Coronary artery (tissue), 2 donors: ENCODE measurements at regions not wholly inside any gene's neighbourhood (a gene's known extent, or its start where the extent isn't known, plus 50 kb on each side); places are given as distances from the start of the nearest gene placed in this dataset.

Source experiments
- DNase-seq: peaks from one replicate; pipeline ENCODE4 v3.0.0-alpha.2; 2017; ENCODE audit warnings: low spot score
- H3K27ac ChIP-seq, 2 donors: fragments of 200-600 bp; sonication (generic); one replicate each; pipeline ENCODE4 v1.5.1; 2016 to 2019
- H3K4me3 ChIP-seq: fragments of 200-600 bp; sonication (generic); 2 replicates; pipeline ENCODE4 v1.5.1; 2016; ENCODE audit warnings: mild to moderate bottlenecking, moderate library complexity
- TF ChIP-seq, protein P1 (sequence below): fragments of 200-600 bp; sonication (generic); IDR thresholded peaks from one replicate; pipeline ENCODE4 v1.5.1; 2019; ENCODE audit warnings: antibody characterized with exemption

DNA sequence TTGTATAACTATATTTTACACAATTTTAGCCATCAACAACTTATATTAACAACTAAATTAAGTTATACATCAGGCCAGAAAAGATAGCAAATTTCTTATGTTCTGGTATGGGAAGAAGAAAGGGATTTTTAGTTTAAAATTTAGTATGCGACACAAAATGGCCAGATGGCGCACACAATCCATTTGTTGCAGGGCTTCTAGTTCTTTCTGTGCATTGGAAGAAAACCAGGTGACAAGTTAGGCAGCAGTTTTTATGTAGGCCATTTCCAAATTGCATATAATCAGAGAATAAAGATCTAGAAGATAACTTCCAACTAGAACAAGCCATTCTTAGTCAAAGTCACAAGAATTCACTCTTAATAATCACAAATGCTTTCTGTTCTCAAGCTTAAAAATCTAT is 230.1 kb upstream of the ZNF717 start:
- no peak overlapping the region for H3K27ac ChIP-seq
- TF ChIP-seq, protein P1, sequence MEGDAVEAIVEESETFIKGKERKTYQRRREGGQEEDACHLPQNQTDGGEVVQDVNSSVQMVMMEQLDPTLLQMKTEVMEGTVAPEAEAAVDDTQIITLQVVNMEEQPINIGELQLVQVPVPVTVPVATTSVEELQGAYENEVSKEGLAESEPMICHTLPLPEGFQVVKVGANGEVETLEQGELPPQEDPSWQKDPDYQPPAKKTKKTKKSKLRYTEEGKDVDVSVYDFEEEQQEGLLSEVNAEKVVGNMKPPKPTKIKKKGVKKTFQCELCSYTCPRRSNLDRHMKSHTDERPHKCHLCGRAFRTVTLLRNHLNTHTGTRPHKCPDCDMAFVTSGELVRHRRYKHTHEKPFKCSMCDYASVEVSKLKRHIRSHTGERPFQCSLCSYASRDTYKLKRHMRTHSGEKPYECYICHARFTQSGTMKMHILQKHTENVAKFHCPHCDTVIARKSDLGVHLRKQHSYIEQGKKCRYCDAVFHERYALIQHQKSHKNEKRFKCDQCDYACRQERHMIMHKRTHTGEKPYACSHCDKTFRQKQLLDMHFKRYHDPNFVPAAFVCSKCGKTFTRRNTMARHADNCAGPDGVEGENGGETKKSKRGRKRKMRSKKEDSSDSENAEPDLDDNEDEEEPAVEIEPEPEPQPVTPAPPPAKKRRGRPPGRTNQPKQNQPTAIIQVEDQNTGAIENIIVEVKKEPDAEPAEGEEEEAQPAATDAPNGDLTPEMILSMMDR, result no peak
- DNase-seq, result no peak
- no peak overlapping the region for H3K4me3 ChIP-seq

DNA sequence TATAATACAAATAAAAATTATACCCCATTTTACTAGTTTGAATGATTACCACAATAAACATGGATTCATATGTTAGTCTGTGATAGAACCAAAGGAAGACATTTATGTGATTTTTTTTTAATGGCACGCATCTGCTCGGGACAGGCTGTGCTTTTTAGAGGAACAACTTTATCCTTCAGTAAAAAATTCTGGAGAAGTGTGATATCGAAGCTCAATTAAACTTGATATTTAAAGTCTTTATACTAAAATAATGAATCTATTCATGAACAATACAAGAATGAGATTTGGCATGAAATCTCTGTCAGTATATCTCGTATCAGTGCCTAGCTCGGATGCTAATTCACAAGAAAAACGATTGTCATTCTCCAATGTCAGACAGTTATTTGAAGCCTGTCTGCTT is 230.8 kb upstream of the ZNF717 start:
- no peak overlapping the region for H3K4me3 ChIP-seq
- H3K27ac ChIP-seq, result no peak overlapping the region
- TF ChIP-seq, protein P1, result no peak
- no peak for DNase-seq

DNA sequence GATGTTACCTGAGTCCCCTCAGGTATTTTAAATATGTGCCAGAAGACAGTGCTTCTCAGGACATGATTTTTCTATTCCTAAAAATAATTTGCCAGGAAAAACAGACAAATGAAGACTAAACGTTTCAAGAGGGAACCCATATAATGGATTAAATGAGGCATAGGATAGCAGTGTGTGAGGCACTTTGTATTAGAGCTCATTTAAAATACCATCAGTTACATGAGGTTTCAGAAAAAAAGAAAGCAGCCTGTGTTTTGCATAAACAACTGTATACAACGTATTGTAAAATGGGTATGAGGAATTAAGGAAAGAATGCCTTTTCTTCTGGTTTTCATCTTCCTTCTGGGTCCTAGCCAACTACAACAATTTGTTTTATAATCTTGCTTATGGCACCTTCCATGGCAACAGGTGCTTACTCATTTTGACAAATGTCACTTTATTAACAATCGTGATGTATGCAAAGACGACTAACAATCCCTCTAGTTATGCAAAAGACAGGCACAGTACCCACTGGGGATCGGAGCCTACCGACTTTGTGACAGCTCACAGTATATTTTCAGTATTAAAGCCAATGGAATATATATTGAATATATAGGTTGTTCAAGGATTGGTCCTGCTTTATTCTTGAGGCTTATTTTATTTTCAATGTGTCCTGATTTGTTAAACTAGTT is 231.6 kb upstream of the ZNF717 start:
- no peak for DNase-seq
- no peak overlapping the region for H3K27ac ChIP-seq
- H3K4me3 ChIP-seq, result no peak overlapping the region
- TF ChIP-seq, protein P1, result no peak

DNA sequence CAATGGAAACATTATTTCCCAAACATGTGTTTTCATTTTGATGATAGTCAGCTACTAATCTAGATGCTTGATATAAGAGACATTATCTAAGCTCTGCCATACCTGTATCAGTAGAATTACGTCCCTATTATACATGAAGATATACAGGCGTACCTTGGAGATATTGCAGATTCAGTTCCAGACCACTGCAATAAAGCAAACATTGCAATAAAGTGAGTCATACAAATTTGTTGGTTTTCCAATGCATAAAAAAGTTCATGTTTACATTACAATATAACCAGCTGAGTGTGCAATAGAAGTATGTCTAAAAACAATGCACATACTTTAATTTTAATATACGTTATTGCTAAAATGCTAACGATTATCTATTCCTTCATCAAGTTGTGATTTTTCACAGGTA is 236.0 kb upstream of the ZNF717 start:
- H3K4me3 ChIP-seq, result no peak overlapping the region
- no peak for DNase-seq
- no peak overlapping the region for H3K27ac ChIP-seq
- TF ChIP-seq, protein P1, result no peak

DNA sequence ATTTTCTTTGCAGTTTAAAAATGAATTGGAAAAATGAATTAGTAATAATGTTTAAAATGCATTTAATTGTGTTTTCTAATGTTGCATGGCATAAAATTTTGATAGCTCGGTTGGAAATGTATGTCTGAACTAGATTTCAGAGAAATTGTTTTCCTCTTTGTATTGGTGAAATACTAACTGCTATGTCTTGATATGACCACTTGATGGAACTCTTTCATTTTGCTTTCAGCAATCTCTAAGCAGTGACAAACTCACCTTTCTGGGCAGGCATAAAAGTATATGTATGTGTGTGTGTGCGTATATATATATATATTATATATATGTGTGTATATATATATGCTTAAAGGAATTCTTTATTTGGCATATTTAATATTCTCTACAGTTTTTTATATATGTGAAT is 239.3 kb upstream of the ZNF717 start:
- Histone ChIP-seq H3K27ac (no peak overlapping the region), H3K4me3 (no peak overlapping the region)
- DNase-seq, result no peak
- TF ChIP-seq, protein P1, result peak; percentile 14

DNA sequence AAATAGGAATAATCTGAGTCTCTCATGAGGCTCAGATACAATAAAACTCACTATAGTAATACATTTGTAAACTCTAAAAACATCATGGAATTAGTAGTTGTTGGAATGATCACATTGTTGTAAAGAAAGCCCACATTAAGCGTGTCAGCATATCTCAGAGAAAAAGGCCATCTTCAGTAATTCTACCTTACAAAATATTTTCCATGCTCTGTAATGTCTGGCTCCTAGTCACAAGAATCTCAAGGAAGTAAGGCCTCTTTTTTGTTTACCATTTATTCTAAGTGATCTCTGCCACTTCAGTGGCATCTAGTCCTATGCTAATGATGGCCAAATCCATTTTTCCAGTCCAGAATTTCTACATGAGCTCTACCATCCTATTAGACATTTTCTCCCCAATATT is 240.2 kb upstream of the ZNF717 start:
- DNase-seq, result no peak
- TF ChIP-seq, protein P1, result no peak
- H3K4me3 ChIP-seq, result no peak overlapping the region
- H3K27ac ChIP-seq, result no peak overlapping the region

DNA sequence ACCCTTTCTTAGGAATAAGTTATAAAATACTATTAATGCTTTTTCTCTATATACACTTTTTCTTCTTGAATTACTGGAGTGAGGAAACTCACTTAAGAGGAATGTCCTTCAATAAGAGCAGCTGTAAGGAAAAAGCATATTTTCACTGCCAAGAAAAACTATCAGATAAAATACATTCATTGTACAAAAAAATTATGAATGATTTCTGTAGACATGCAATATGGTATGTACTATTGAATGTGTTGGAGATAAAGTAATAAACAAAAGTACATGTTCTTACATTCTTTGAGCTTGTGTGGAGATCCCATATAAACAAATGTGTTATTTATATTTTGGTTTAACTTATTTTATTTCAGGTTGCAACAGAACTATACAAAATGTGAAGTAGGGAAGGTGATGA is 241.0 kb upstream of the ZNF717 start:
- TF ChIP-seq, protein P1, result no peak
- no peak for DNase-seq
- Histone ChIP-seq H3K27ac (no peak overlapping the region), H3K4me3 (no peak overlapping the region)
